GM12865 (cell line): ENCODE measurements at regions not wholly inside any gene's neighbourhood (a gene's known extent, or its start where the extent isn't known, plus 50 kb on each side); places are given as distances from the start of the nearest gene placed in this dataset.
"Not testable (repeated sequence)": the region's sequence is repeated elsewhere in the genome, so short reads cannot be mapped to it uniquely, and the experiment has no call there.

Source experiments
- DNase-seq: peaks from one replicate; pipeline ENCODE4 v3.0.0; 2010; ENCODE audit warnings: low read depth
- H3K4me3 ChIP-seq: 2 replicates; pipeline ENCODE4 v1.5.1; 2011; ENCODE audit warnings: mild to moderate bottlenecking, low read depth, low read length, control low read depth
- CTCF ChIP-seq: IDR thresholded peaks from 2 replicates; pipeline ENCODE4 v1.5.1; 2011; ENCODE audit warnings: low read length, control low read depth, low read depth, inconsistent platforms; ENCODE audit not compliant: insufficient read depth; ENCODE audit errors: missing control alignments

DNA sequence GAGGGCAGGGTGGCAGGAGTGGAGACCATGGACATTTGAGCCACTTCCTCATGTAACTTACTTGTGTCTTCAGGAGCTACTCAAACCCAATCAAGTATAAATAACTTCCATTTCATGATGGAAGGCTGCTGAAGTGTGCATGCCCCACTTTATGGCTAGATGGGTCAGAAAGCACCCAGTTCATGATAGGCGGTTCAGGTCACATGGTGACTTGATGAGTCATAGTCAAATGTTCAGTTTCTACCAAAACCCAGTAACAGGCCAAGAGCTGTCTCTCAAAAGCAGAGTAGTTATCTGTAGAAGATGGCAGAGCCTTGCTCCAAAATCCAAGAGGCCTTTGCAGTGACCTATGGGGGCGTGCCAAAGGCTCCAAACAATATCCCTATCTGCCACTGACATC is 133.7 kb upstream of the TENT5A start:
- no peak overlapping the region for H3K4me3 ChIP-seq
- TF ChIP-seq CTCF, result no peak

GRCh38 chr6:81881660-81882059 is 129.2 kb upstream of the TENT5A start:
- DNase-seq, result no peak
- no peak overlapping the region for H3K4me3 ChIP-seq

More for the DNA sequence above, 133.7 kb upstream of the TENT5A start:
- no peak for DNase-seq

GRCh38 chr6:81878479-81878878 is 126.0 kb upstream of the TENT5A start:
- DNase-seq, result no peak
- no peak overlapping the region for H3K4me3 ChIP-seq
- TF ChIP-seq CTCF, result no peak

More at GRCh38 chr6:81881660-81882059, 129.2 kb upstream of the TENT5A start:
- TF ChIP-seq CTCF, result no peak

DNA sequence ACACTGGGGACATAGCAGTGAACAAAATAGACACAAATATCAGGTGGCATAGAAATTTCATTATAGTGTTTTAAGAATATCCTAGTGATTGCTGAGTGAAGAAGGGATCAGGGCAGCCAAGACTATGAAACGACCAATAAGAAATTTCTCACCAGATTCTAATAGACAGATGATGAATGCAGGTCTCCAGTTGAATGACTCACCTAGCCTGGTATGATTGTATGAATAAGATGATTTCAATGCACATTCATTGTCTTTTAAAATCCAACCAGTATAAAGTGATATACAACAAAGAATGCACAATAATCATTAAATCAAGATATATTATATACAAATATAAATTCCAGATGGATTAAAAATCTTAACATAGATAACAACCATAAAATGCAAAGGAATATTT is 124.5 kb upstream of the TENT5A start:
- no peak for TF ChIP-seq CTCF
- DNase-seq, result no peak
- H3K4me3 ChIP-seq, result no peak overlapping the region

DNA sequence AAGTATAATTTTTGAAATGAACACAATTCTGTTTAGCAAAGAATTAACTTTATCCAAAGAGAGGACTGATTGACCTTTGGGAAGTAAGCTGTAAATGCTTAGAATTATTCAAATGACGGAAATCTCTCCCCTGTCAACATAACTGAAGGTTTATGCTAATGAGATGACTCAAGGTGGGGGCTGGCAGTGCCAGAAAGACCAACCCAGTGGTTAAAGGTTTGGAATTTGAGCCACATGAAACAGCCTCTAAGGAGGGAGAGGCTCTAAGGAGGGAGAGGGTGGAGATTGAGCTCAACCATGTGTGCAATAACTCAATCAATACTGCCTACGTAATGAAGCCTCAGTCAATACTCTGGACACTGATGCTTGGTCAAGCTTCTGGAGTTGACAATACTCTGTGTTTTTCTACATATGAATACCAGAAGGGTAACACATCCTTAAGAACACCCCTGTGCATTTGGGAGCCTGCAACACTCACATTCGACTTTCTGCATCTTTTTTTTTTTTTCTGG is 123.4 kb upstream of the TENT5A start:
- no peak for TF ChIP-seq CTCF
- no peak overlapping the region for H3K4me3 ChIP-seq
- DNase-seq, result no peak

GRCh38 chr6:81869749-81870508 is 117.4 kb upstream of the TENT5A start:
- not testable (repeated sequence) for H3K4me3 ChIP-seq, DNase-seq

DNA sequence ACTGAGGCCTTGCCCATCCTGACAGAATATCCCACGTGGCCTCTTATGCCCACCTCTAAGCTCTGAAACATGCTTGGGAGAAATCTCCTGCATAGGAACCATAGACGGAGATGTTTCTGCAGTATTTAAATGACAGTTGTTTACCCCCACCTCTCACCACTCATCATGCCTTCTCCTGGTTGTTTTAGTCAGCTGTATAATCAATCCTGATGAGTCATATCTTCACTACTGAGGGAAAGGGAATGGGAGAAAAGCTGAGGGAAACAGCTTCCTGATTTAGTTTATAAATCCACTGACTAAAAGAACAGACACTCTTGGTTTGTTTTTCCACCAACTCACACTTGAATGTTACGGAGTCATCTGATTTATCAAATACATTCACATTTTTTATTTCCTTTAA is 113.2 kb upstream of the TENT5A start:
- DNase-seq, result no peak
- no peak overlapping the region for H3K4me3 ChIP-seq
- no peak for TF ChIP-seq CTCF
